ENCODE measurements at regions not wholly inside any gene's neighbourhood (a gene's known extent, or its start where the extent isn't known, plus 50 kb on each side); places are given as distances from the start of the nearest gene placed in this dataset.

GRCh38 chr4:126686491-126686890, 946.3 kb upstream of the INTU start:
- Mint-ChIP-seq H3K4me1 (ENCODE audit: low read depth) (no peaks in the 10 kb centered on the region), H3K4me3 (no peak overlapping the region), H3K9me3 (peaks cover 8% of the 10 kb centered on the region), H3K36me3 (ENCODE audit: insufficient read depth) (no peaks in the 10 kb centered on the region), H3K27me3 (ENCODE audit: low read depth) (no peaks in the 10 kb centered on the region)
- ATAC-seq = no peak
- no peak for DNase-seq

GRCh38 chr4:126687655-126688358, 945.0 kb upstream of the INTU start:
- no peak for DNase-seq
- no peak for ATAC-seq
- Mint-ChIP-seq H3K4me3 (no peak overlapping the region), H3K9me3 (peaks cover 8% of the 10 kb centered on the region), H3K4me1 (ENCODE audit: low read depth) (no peaks in the 10 kb centered on the region), H3K27me3 (ENCODE audit: low read depth) (no peaks in the 10 kb centered on the region), H3K36me3 (ENCODE audit: insufficient read depth) (no peaks in the 10 kb centered on the region)

- ATAC-seq (no peak), DNase-seq (no peak)
- Mint-ChIP-seq H3K9me3 (peaks cover 8% of the 10 kb centered on the region), H3K27me3 (ENCODE audit: low read depth) (no peaks in the 10 kb centered on the region), H3K4me3 (no peak overlapping the region), H3K36me3 (ENCODE audit: insufficient read depth) (no peaks in the 10 kb centered on the region), H3K4me1 (ENCODE audit: low read depth) (no peaks in the 10 kb centered on the region)
Measured at GRCh38 chr4:126691797-126692196, 941.0 kb upstream of the INTU start.

- no peak for ATAC-seq
- no peak overlapping the region for H3K4me3 Mint-ChIP-seq
- H3K27me3 Mint-ChIP-seq (ENCODE audit: low read depth) = no peaks in the 10 kb centered on the region
- no peak for DNase-seq
- H3K4me1 Mint-ChIP-seq (ENCODE audit: low read depth) = no peaks in the 10 kb centered on the region
- peaks cover 3% of the 10 kb centered on the region for H3K9me3 Mint-ChIP-seq
- no peaks in the 10 kb centered on the region for H3K36me3 Mint-ChIP-seq (ENCODE audit: insufficient read depth)
Measured at GRCh38 chr4:126697748-126698147, 935.0 kb upstream of the INTU start.

- no peak for DNase-seq
- Mint-ChIP-seq H3K4me3 (no peak overlapping the region), H3K4me1 (ENCODE audit: low read depth) (no peaks in the 10 kb centered on the region), H3K36me3 (ENCODE audit: insufficient read depth) (no peaks in the 10 kb centered on the region), H3K27me3 (ENCODE audit: low read depth) (no peaks in the 10 kb centered on the region), H3K9me3 (peaks cover 6% of the 10 kb centered on the region)
- no peak for ATAC-seq
Measured at GRCh38 chr4:126698224-126698623, 934.5 kb upstream of the INTU start.

GRCh38 chr4:126701756-126702155, 931.0 kb upstream of the INTU start:
- no peak for DNase-seq
- no peaks in the 10 kb centered on the region for H3K4me1 Mint-ChIP-seq (ENCODE audit: low read depth)
- no peak overlapping the region for H3K4me3 Mint-ChIP-seq
- ATAC-seq = no peak
- H3K9me3 Mint-ChIP-seq = peaks cover 6% of the 10 kb centered on the region
- no peaks in the 10 kb centered on the region for H3K36me3 Mint-ChIP-seq (ENCODE audit: insufficient read depth)
- H3K27me3 Mint-ChIP-seq (ENCODE audit: low read depth) = no peaks in the 10 kb centered on the region

- H3K9me3 Mint-ChIP-seq = peaks cover 6% of the 10 kb centered on the region
- no peak for ATAC-seq
- DNase-seq = no peak
- no peak overlapping the region for H3K4me3 Mint-ChIP-seq
- no peaks in the 10 kb centered on the region for H3K27me3 Mint-ChIP-seq (ENCODE audit: low read depth)
- H3K36me3 Mint-ChIP-seq (ENCODE audit: insufficient read depth) = no peaks in the 10 kb centered on the region
- no peaks in the 10 kb centered on the region for H3K4me1 Mint-ChIP-seq (ENCODE audit: low read depth)
Measured at GRCh38 chr4:126702747-126703146, 930.0 kb upstream of the INTU start.

- no peaks in the 10 kb centered on the region for H3K4me1 Mint-ChIP-seq (ENCODE audit: low read depth)
- DNase-seq (no peak), ATAC-seq (no peak)
- H3K36me3 Mint-ChIP-seq (ENCODE audit: insufficient read depth) = no peaks in the 10 kb centered on the region
- peaks cover 12% of the 10 kb centered on the region for H3K9me3 Mint-ChIP-seq
- no peaks in the 10 kb centered on the region for H3K27me3 Mint-ChIP-seq (ENCODE audit: low read depth)
- no peak overlapping the region for H3K4me3 Mint-ChIP-seq
Measured at GRCh38 chr4:126705266-126705665, 927.5 kb upstream of the INTU start.

GRCh38 chr4:126708716-126709115, 924.0 kb upstream of the INTU start:
- no peak for DNase-seq
- H3K36me3 Mint-ChIP-seq (ENCODE audit: insufficient read depth) = no peaks in the 10 kb centered on the region
- no peaks in the 10 kb centered on the region for H3K4me1 Mint-ChIP-seq (ENCODE audit: low read depth)
- no peak overlapping the region for H3K4me3 Mint-ChIP-seq
- peaks cover 8% of the 10 kb centered on the region for H3K9me3 Mint-ChIP-seq
- H3K27me3 Mint-ChIP-seq (ENCODE audit: low read depth) = no peaks in the 10 kb centered on the region
- ATAC-seq = no peak

GRCh38 chr4:126710935-126711334, 921.8 kb upstream of the INTU start:
- ATAC-seq (no peak), DNase-seq (no peak)
- Mint-ChIP-seq H3K36me3 (ENCODE audit: insufficient read depth) (no peaks in the 10 kb centered on the region), H3K9me3 (peaks cover 8% of the 10 kb centered on the region), H3K4me1 (ENCODE audit: low read depth) (no peaks in the 10 kb centered on the region), H3K27me3 (ENCODE audit: low read depth) (no peaks in the 10 kb centered on the region), H3K4me3 (no peak overlapping the region)

- Mint-ChIP-seq H3K4me3 (no peak overlapping the region), H3K27me3 (ENCODE audit: low read depth) (no peaks in the 10 kb centered on the region), H3K9me3 (peaks cover 6% of the 10 kb centered on the region), H3K36me3 (ENCODE audit: insufficient read depth) (no peaks in the 10 kb centered on the region), H3K4me1 (ENCODE audit: low read depth) (no peaks in the 10 kb centered on the region)
- DNase-seq = no peak
- no peak for ATAC-seq
Measured at GRCh38 chr4:126715067-126715466, 917.7 kb upstream of the INTU start.

- Mint-ChIP-seq H3K9me3 (peaks cover 6% of the 10 kb centered on the region), H3K4me1 (ENCODE audit: low read depth) (no peaks in the 10 kb centered on the region), H3K4me3 (no peak overlapping the region), H3K27me3 (ENCODE audit: low read depth) (no peaks in the 10 kb centered on the region), H3K36me3 (ENCODE audit: insufficient read depth) (no peaks in the 10 kb centered on the region)
- ATAC-seq (no peak), DNase-seq (no peak)
Measured at GRCh38 chr4:126715681-126716080, 917.1 kb upstream of the INTU start.

- Mint-ChIP-seq H3K4me3 (no peak overlapping the region), H3K27me3 (ENCODE audit: low read depth) (no peaks in the 10 kb centered on the region), H3K4me1 (ENCODE audit: low read depth) (no peaks in the 10 kb centered on the region), H3K36me3 (ENCODE audit: insufficient read depth) (no peaks in the 10 kb centered on the region), H3K9me3 (peaks cover 11% of the 10 kb centered on the region)
- no peak for DNase-seq
- ATAC-seq = no peak
Measured at GRCh38 chr4:126718136-126718535, 914.6 kb upstream of the INTU start.

- no peaks in the 10 kb centered on the region for H3K4me1 Mint-ChIP-seq (ENCODE audit: low read depth)
- no peak for ATAC-seq
- H3K9me3 Mint-ChIP-seq = peaks cover 11% of the 10 kb centered on the region
- no peaks in the 10 kb centered on the region for H3K36me3 Mint-ChIP-seq (ENCODE audit: insufficient read depth)
- H3K27me3 Mint-ChIP-seq (ENCODE audit: low read depth) = no peaks in the 10 kb centered on the region
- DNase-seq = no peak
- no peak overlapping the region for H3K4me3 Mint-ChIP-seq
Measured at GRCh38 chr4:126719852-126720251, 912.9 kb upstream of the INTU start.

- Mint-ChIP-seq H3K36me3 (ENCODE audit: insufficient read depth) (no peaks in the 10 kb centered on the region), H3K9me3 (peaks cover 6% of the 10 kb centered on the region), H3K4me1 (ENCODE audit: low read depth) (no peaks in the 10 kb centered on the region), H3K27me3 (ENCODE audit: low read depth) (no peaks in the 10 kb centered on the region), H3K4me3 (no peak overlapping the region)
- ATAC-seq = no peak
- no peak for DNase-seq
Measured at GRCh38 chr4:126725906-126726305, 906.9 kb upstream of the INTU start.

- no peak for ATAC-seq
- H3K27me3 Mint-ChIP-seq (ENCODE audit: low read depth) = no peaks in the 10 kb centered on the region
Measured at GRCh38 chr4:126727461-126727860, 905.3 kb upstream of the INTU start.

More at GRCh38 chr4:126727461-126727860, 905.3 kb upstream of the INTU start:
- H3K4me1 Mint-ChIP-seq (ENCODE audit: low read depth) = no peaks in the 10 kb centered on the region
- no peak overlapping the region for H3K4me3 Mint-ChIP-seq
- DNase-seq = no peak
- peaks cover 3% of the 10 kb centered on the region for H3K9me3 Mint-ChIP-seq
- H3K36me3 Mint-ChIP-seq (ENCODE audit: insufficient read depth) = no peaks in the 10 kb centered on the region
